ENCODE measurements at regions not wholly inside any gene's neighbourhood (a gene's known extent, or its start where the extent isn't known, plus 50 kb on each side); places are given as distances from the start of the nearest gene placed in this dataset.

GRCh38 chr4:120415896-120416295, 349.2 kb upstream of the MAD2L1 start:
- no peaks in the 10 kb centered on the region for H3K9me1 ChIP-seq (ENCODE audit: control insufficient read depth, extremely low read depth, insufficient read depth, low read length)
- dilution Hi-C loops (cut with MboI; ENCODE audit: extremely low pct_ligation_motif_present, low sequenced_read_pairs): no loop called here
- H3K9ac ChIP-seq (ENCODE audit: control insufficient read depth, extremely low read depth, insufficient read depth, low read length): no peak overlapping the region
- TF ChIP-seq EZH2 (IDR thresholded peaks at IDR 0.05; ENCODE audit: low read length) (no peak), CTCF (optimal IDR thresholded peaks at IDR 0.05 in 1 of 3, IDR thresholded peaks at IDR 0.05 in 1 of 3, conservative IDR thresholded peaks at IDR 0.05 in 1 of 3; ENCODE audit: extremely low read depth in 1 of 3, insufficient read depth in 2 of 3, low read length in 3 of 3) (no peak)
- H3K27me3 ChIP-seq (ENCODE audit: control insufficient read depth, extremely low read depth, insufficient read depth, low read length): no peaks in the 10 kb centered on the region
- no peak overlapping the region for H3K4me2 ChIP-seq (ENCODE audit: control insufficient read depth, extremely low read depth, insufficient read depth, low read depth, low read length)
- H3K4me1 ChIP-seq (ENCODE audit: control insufficient read depth, extremely low read depth, insufficient read depth, low read length): no peaks in the 10 kb centered on the region
- no peak overlapping the region for H2AFZ ChIP-seq (ENCODE audit: control insufficient read depth, low read length)
- no peaks in the 10 kb centered on the region for H3K9me3 ChIP-seq (ENCODE audit: control insufficient read depth, low read depth, low read length)
- DNase-seq (ENCODE audit: low read depth, low spot score): no peak
- H3K36me3 ChIP-seq (ENCODE audit: control insufficient read depth in 2 of 2, extremely low read depth in 1 of 2, insufficient read depth in 2 of 2, low read length in 2 of 2): no peaks in the 10 kb centered on the region
- H3K79me2 ChIP-seq (ENCODE audit: control insufficient read depth, insufficient read depth, low read length): no peaks in the 10 kb centered on the region
- no peak overlapping the region for H3K27ac ChIP-seq (ENCODE audit: control insufficient read depth, insufficient read depth, low read length)
- no peaks in the 10 kb centered on the region for H4K20me1 ChIP-seq (ENCODE audit: control insufficient read depth, extremely low read depth, insufficient read depth, low read length)
- FAIRE-seq: no peak
- no peak overlapping the region for H3K4me3 ChIP-seq (ENCODE audit: control insufficient read depth in 2 of 3, extremely low read depth in 1 of 3, insufficient read depth in 2 of 3, low read depth in 1 of 3, low read length in 3 of 3)

GRCh38 chr4:120406960-120407359, 340.3 kb upstream of the MAD2L1 start:
- Histone ChIP-seq H3K27me3 (ENCODE audit: control insufficient read depth, extremely low read depth, insufficient read depth, low read length) (no peaks in the 10 kb centered on the region), H2AFZ (ENCODE audit: control insufficient read depth, low read length) (no peak overlapping the region), H3K9me1 (ENCODE audit: control insufficient read depth, extremely low read depth, insufficient read depth, low read length) (no peaks in the 10 kb centered on the region), H3K4me2 (ENCODE audit: control insufficient read depth, extremely low read depth, insufficient read depth, low read depth, low read length) (no peak overlapping the region), H3K4me1 (ENCODE audit: control insufficient read depth, extremely low read depth, insufficient read depth, low read length) (no peaks in the 10 kb centered on the region), H3K36me3 (ENCODE audit: control insufficient read depth in 2 of 2, extremely low read depth in 1 of 2, insufficient read depth in 2 of 2, low read length in 2 of 2) (no peaks in the 10 kb centered on the region), H3K4me3 (ENCODE audit: control insufficient read depth in 2 of 3, extremely low read depth in 1 of 3, insufficient read depth in 2 of 3, low read depth in 1 of 3, low read length in 3 of 3) (no peak overlapping the region), H3K9ac (ENCODE audit: control insufficient read depth, extremely low read depth, insufficient read depth, low read length) (no peak overlapping the region), H3K9me3 (ENCODE audit: control insufficient read depth, low read depth, low read length) (no peaks in the 10 kb centered on the region), H3K79me2 (ENCODE audit: control insufficient read depth, insufficient read depth, low read length) (no peaks in the 10 kb centered on the region), H4K20me1 (ENCODE audit: control insufficient read depth, extremely low read depth, insufficient read depth, low read length) (no peaks in the 10 kb centered on the region), H3K27ac (ENCODE audit: control insufficient read depth, insufficient read depth, low read length) (no peak overlapping the region)
- TF ChIP-seq CTCF (optimal IDR thresholded peaks at IDR 0.05 in 1 of 3, IDR thresholded peaks at IDR 0.05 in 1 of 3, conservative IDR thresholded peaks at IDR 0.05 in 1 of 3; ENCODE audit: extremely low read depth in 1 of 3, insufficient read depth in 2 of 3, low read length in 3 of 3) (no peak), EZH2 (IDR thresholded peaks at IDR 0.05; ENCODE audit: low read length) (no peak)
- no peak for DNase-seq (ENCODE audit: low read depth, low spot score)
- no peak for FAIRE-seq
- dilution Hi-C loops (cut with MboI; ENCODE audit: extremely low pct_ligation_motif_present, low sequenced_read_pairs): no loop called here
